OCI-LY7 (cell line): ENCODE measurements at regions not wholly inside any gene's neighbourhood (a gene's known extent, or its start where the extent isn't known, plus 50 kb on each side); places are given as distances from the start of the nearest gene placed in this dataset.

Source experiments
- BruUV-seq: library from RNA; stranded (reverse); fragments of 400-500 nt; replicated peaks from 2 replicates; lab custom pipeline; 2021; lab: Mats Ljungman, UMichigan
- CTCF ChIA-PET: fragments of 300-600 bp; sonication (Branson Sonifier 250); formaldehyde crosslinking; loops from one replicate; lab custom pipeline; 2022; ENCODE audit warnings: antibody characterized with exemption; ENCODE audit not compliant: unreplicated experiment; lab: Charles Lee
- POLR2A ChIA-PET: fragments of 300-600 bp; sonication (Branson Sonifier 250); formaldehyde crosslinking; loops from one replicate; lab custom pipeline; 2022; ENCODE audit warnings: antibody characterized with exemption; lab: Charles Lee
- DNase-seq: peaks from one replicate; pipeline ENCODE4 v3.0.0-alpha.2; 2015; ENCODE audit warnings: low spot score
- H2AFZ ChIP-seq: fragments of 200-600 bp; sonication (generic), shearing (Covaris generic); 2 replicates; pipeline ENCODE4 v1.6.1; 2014; ENCODE audit warnings: mild to moderate bottlenecking, antibody characterized with exemption, low read length, moderate library complexity
- H3K27ac ChIP-seq: fragments of 200-600 bp; sonication (generic); 2 replicates; pipeline ENCODE4 v1.5.1; 2014; ENCODE audit warnings: mixed run types, low read depth, mild to moderate bottlenecking, moderate library complexity, low read length, inconsistent platforms; ENCODE audit not compliant: poor library complexity, severe bottlenecking
- H3K36me3 ChIP-seq: fragments of 200-600 bp; sonication (generic); 2 replicates; pipeline ENCODE4 v1.6.1; 2014; ENCODE audit warnings: mild to moderate bottlenecking, antibody characterized with exemption, low read length, moderate library complexity, mixed read lengths; ENCODE audit not compliant: insufficient read depth
- H3K4me1 ChIP-seq: fragments of 200-600 bp; sonication (generic); 2 replicates; pipeline ENCODE4 v1.5.1; 2014; ENCODE audit warnings: mild to moderate bottlenecking, low read length; ENCODE audit not compliant: insufficient read depth, poor library complexity, severe bottlenecking
- H3K4me2 ChIP-seq: fragments of 200-600 bp; sonication (generic); 2 replicates; pipeline ENCODE4 v1.6.1; 2014; ENCODE audit warnings: mild to moderate bottlenecking, low read length
- H3K4me3 ChIP-seq: fragments of 200-600 bp; sonication (generic); 2 replicates; pipeline ENCODE4 v1.5.1; 2014; ENCODE audit warnings: mild to moderate bottlenecking, low read depth, low read length; ENCODE audit not compliant: poor library complexity, severe bottlenecking
- H3K79me2 ChIP-seq: fragments of 200-600 bp; sonication (generic); 2 replicates; pipeline ENCODE4 v1.6.1; 2016; ENCODE audit warnings: low read depth, mild to moderate bottlenecking, low read length, moderate library complexity, mixed read lengths; ENCODE audit not compliant: insufficient read depth
- H3K9me2 ChIP-seq: fragments of 200-600 bp; sonication (generic); 2 replicates; pipeline ENCODE4 v1.6.1; 2016; ENCODE audit warnings: mild to moderate bottlenecking, low read length, mixed read lengths; ENCODE audit not compliant: insufficient read depth
- H3K9me3 ChIP-seq: fragments of 200-600 bp; sonication (generic); 2 replicates; pipeline ENCODE4 v1.6.1; 2014; ENCODE audit warnings: mild to moderate bottlenecking, mixed run types, low read length, mixed read lengths
- H4K20me1 ChIP-seq: fragments of 200-600 bp; sonication (generic); 2 replicates; pipeline ENCODE4 v1.6.1; 2014; ENCODE audit warnings: mild to moderate bottlenecking, antibody characterized with exemption, low read length, moderate library complexity, mixed read lengths; ENCODE audit not compliant: insufficient read depth
- CTCF ChIP-seq: fragments of 200-600 bp; sonication (generic); conservative IDR thresholded peaks from 2 replicates; pipeline ENCODE4 v1.5.1; 2014; ENCODE audit warnings: mild to moderate bottlenecking, antibody characterized with exemption, low read length, moderate library complexity, mixed read lengths
- EZH2phosphoT487 ChIP-seq: fragments of 200-600 bp; sonication (generic); IDR thresholded peaks from 2 replicates; pipeline ENCODE4 v1.6.1; 2018; ENCODE audit warnings: low read depth, borderline replicate concordance, mild to moderate bottlenecking, mixed run types, antibody characterized with exemption, low read length, moderate library complexity, mixed read lengths
- intact Hi-C: fragments of 100-400 bp; cut with micrococcal nuclease; formaldehyde crosslinking; loops from one replicate; pipeline ENCODE4 v1.10.0; 2022; ENCODE audit not compliant: unreplicated experiment

GRCh38 chr6:37115236-37115895 is 54.6 kb upstream of the PIM1 start:
- TF ChIP-seq CTCF (no peak), EZH2phosphoT487 (no peak)
- no peaks in the 10 kb centered on the region for H3K9me2 ChIP-seq
- H3K4me1 ChIP-seq = no peaks in the 10 kb centered on the region
- H3K27ac ChIP-seq = no peak overlapping the region
- H2AFZ ChIP-seq = no peak overlapping the region
- no peak overlapping the region for H3K4me2 ChIP-seq
- BruUV-seq = no TSS peak
- POLR2A ChIA-PET = interaction anchor here (0.7 kb wide), 1 partner anchor 39 kb away, joined by 4 read pairs; no protein-coding TSS in a partner anchor
- DNase-seq = no peak
- intact Hi-C loops = no loop called here
- no peak overlapping the region for H3K4me3 ChIP-seq
- H4K20me1 ChIP-seq = no peaks in the 10 kb centered on the region
- CTCF ChIA-PET = no interaction called here
- no peaks in the 10 kb centered on the region for H3K9me3 ChIP-seq
- H3K79me2 ChIP-seq = no peaks in the 10 kb centered on the region
- H3K36me3 ChIP-seq = no peaks in the 10 kb centered on the region

- no peaks in the 10 kb centered on the region for H3K79me2 ChIP-seq
- H3K27ac ChIP-seq = no peak overlapping the region
- BruUV-seq = no TSS peak
- no peak overlapping the region for H2AFZ ChIP-seq
- no peak overlapping the region for H3K4me3 ChIP-seq
- POLR2A ChIA-PET = interaction anchor here (0.7 kb wide), 1 partner anchor 38 kb away, joined by 4 read pairs; no protein-coding TSS in a partner anchor
- no peaks in the 10 kb centered on the region for H3K36me3 ChIP-seq
- H3K4me2 ChIP-seq = no peak overlapping the region
- TF ChIP-seq EZH2phosphoT487 = no peak
- TF ChIP-seq CTCF = no peak
- H4K20me1 ChIP-seq = no peaks in the 10 kb centered on the region
- CTCF ChIA-PET = no interaction called here
- H3K9me3 ChIP-seq = no peaks in the 10 kb centered on the region
- no peaks in the 10 kb centered on the region for H3K9me2 ChIP-seq
- no peaks in the 10 kb centered on the region for H3K4me1 ChIP-seq
- intact Hi-C loops = no loop called here
- no peak for DNase-seq
These were observed 53.6 kb upstream of the PIM1 start for GRCh38 chr6:37116326-37116725.

- no peaks in the 10 kb centered on the region for H4K20me1 ChIP-seq
- peak overlapping the region; percentile 45; the same call in 1 of the 2 replicates for H2AFZ ChIP-seq
- DNase-seq = no peak
- BruUV-seq = no TSS peak
- intact Hi-C loops = no loop called here
- no peak overlapping the region for H3K27ac ChIP-seq
- no peak overlapping the region for H3K4me2 ChIP-seq
- no peaks in the 10 kb centered on the region for H3K9me2 ChIP-seq
- no peaks in the 10 kb centered on the region for H3K79me2 ChIP-seq
- H3K4me3 ChIP-seq = no peak overlapping the region
- H3K4me1 ChIP-seq = no peaks in the 10 kb centered on the region
- TF ChIP-seq EZH2phosphoT487 = no peak
- no peak for TF ChIP-seq CTCF
- POLR2A ChIA-PET = interaction anchor here (0.7 to 1.4 kb wide), 4 partner anchors 9 to 113 kb away, joined by 3 to 7 read pairs (median 5); no protein-coding TSS in a partner anchor
- H3K9me3 ChIP-seq = no peaks in the 10 kb centered on the region
- H3K36me3 ChIP-seq = no peaks in the 10 kb centered on the region
- CTCF ChIA-PET = no interaction called here
These were observed 50.5 kb upstream of the PIM1 start for GRCh38 chr6:37119387-37119886.
